ENCODE measurements at regions not wholly inside any gene's neighbourhood (a gene's known extent, or its start where the extent isn't known, plus 50 kb on each side); places are given as distances from the start of the nearest gene placed in this dataset.

GRCh38 chr10:78785066-78785465 lies 283.7 kb upstream of the ZMIZ1 start:
- Histone ChIP-seq H3K9me3 (no peaks in the 10 kb centered on the region), H3K27ac (no peak overlapping the region), H3K4me1 (peaks cover 0 to 5% (median 0%) of the 10 kb centered on the region in 3 donors), H3K4me3 (no peak overlapping the region), H3K27me3 (no peaks in the 10 kb centered on the region), H3K36me3 (no peaks in the 10 kb centered on the region)
- ATAC-seq (no peak), FAIRE-seq (no peak), DNase-seq (no peak)
- intact Hi-C loops (cut with DNase I), result no loop called here
- no peak for TF ChIP-seq CTCF (IDR thresholded peaks at IDR 0.05)
- WGBS, 2 donors, result 76 to 90% methylated on average over 4 of the region's 4 CpGs

GRCh38 chr10:78785991-78786390 lies 282.8 kb upstream of the ZMIZ1 start:
- Histone ChIP-seq H3K27ac (no peak overlapping the region), H3K4me1 (peaks cover 0 to 5% (median 0%) of the 10 kb centered on the region in 3 donors), H3K36me3 (no peaks in the 10 kb centered on the region), H3K27me3 (no peaks in the 10 kb centered on the region), H3K4me3 (no peak overlapping the region), H3K9me3 (no peaks in the 10 kb centered on the region)
- 71 to 72% methylated on average over 6 of the region's 6 CpGs for WGBS, 2 donors
- ATAC-seq (no peak), DNase-seq (no peak), FAIRE-seq (no peak)
- no peak for TF ChIP-seq CTCF (IDR thresholded peaks at IDR 0.05)
- intact Hi-C loops (cut with DNase I), result no loop called here

- 15 to 18% methylated on average over 2 of the region's 2 CpGs for WGBS, 2 donors
- H3K4me3 ChIP-seq, result no peak overlapping the region
- no peak for FAIRE-seq
- peaks cover 0 to 5% (median 0%) of the 10 kb centered on the region in 3 donors for H3K4me1 ChIP-seq
- no peaks in the 10 kb centered on the region for H3K36me3 ChIP-seq
- intact Hi-C loops (cut with DNase I), result no loop called here
- H3K27ac ChIP-seq, result no peak overlapping the region
- no peak for TF ChIP-seq CTCF (IDR thresholded peaks at IDR 0.05)
- no peaks in the 10 kb centered on the region for H3K9me3 ChIP-seq
- no peak for DNase-seq
- H3K27me3 ChIP-seq, result no peaks in the 10 kb centered on the region
- ATAC-seq, result peak in 2 of 4 donors; percentile 68 to 69
Measured at GRCh38 chr10:78787125-78787524, 281.6 kb upstream of the ZMIZ1 start.

GRCh38 chr10:78794736-78795455 lies 273.9 kb upstream of the ZMIZ1 start:
- FAIRE-seq (no peak), ATAC-seq (no peak), DNase-seq (no peak)
- WGBS, 2 donors, result 73 to 87% methylated on average over 7 of the region's 7 CpGs
- no peak for TF ChIP-seq CTCF (IDR thresholded peaks at IDR 0.05)
- intact Hi-C loops (cut with DNase I), result no loop called here
- H3K4me1 ChIP-seq, result no peaks in the 10 kb centered on the region
- no peak overlapping the region for H3K27ac ChIP-seq
- no peak overlapping the region for H3K4me3 ChIP-seq
- no peaks in the 10 kb centered on the region for H3K9me3 ChIP-seq
- no peaks in the 10 kb centered on the region for H3K27me3 ChIP-seq
- H3K36me3 ChIP-seq, result no peaks in the 10 kb centered on the region

GRCh38 chr10:78798976-78799730 lies 269.6 kb upstream of the ZMIZ1 start:
- no peak for FAIRE-seq
- Histone ChIP-seq H3K4me1 (no peaks in the 10 kb centered on the region), H3K9me3 (no peaks in the 10 kb centered on the region), H3K36me3 (no peaks in the 10 kb centered on the region), H3K27me3 (no peaks in the 10 kb centered on the region), H3K4me3 (no peak overlapping the region), H3K27ac (no peak overlapping the region)
- TF ChIP-seq CTCF (IDR thresholded peaks at IDR 0.05), result no peak
- 69 to 71% methylated on average over 6 of the region's 6 CpGs for WGBS, 2 donors
- intact Hi-C loops (cut with DNase I), result no loop called here
- no peak for DNase-seq
- no peak for ATAC-seq

Measured in pancreas (tissue), 10 donors.